ENCODE measurements at regions not wholly inside any gene's neighbourhood (a gene's known extent, or its start where the extent isn't known, plus 50 kb on each side); places are given as distances from the start of the nearest gene placed in this dataset.
"Not testable (repeated sequence)": the region's sequence is repeated elsewhere in the genome, so short reads cannot be mapped to it uniquely, and the experiment has no call there.

GRCh38 chr5:172534229-172535107 is 80.1 kb upstream of the SH3PXD2B start:
- DNase-seq, result no peak
- no peak for TF ChIP-seq CTCF (IDR thresholded peaks at IDR 0.05 in 4 of 5, conservative IDR thresholded peaks at IDR 0.05 in 1 of 5)
- TF ChIP-seq POLR2A (IDR thresholded peaks at IDR 0.05), result no peak
- intact Hi-C loops (cut with DNase I; ENCODE audit: low total_unique reads) (no loop called here), in situ Hi-C loops (cut with MboI; ENCODE audit: low sequenced_read_pairs in 4 of 4) (no loop called here)
- H3K4me1 ChIP-seq, result peaks cover 5 to 41% of the 10 kb centered on the region in 2 donors
- no peak overlapping the region for H3K4me3 ChIP-seq
- H3K36me3 ChIP-seq, result no peaks in the 10 kb centered on the region
- peak overlapping the region; percentile 24 to 74 (median 70) for H3K27ac ChIP-seq
- no peaks in the 10 kb centered on the region for H3K9me3 ChIP-seq
- peak; percentile 40 to 85 for ATAC-seq
- H3K27me3 ChIP-seq, result no peaks in the 10 kb centered on the region

GRCh38 chr5:172533399-172534228 is 79.3 kb upstream of the SH3PXD2B start:
- peak overlapping the region; percentile 34 to 74 (median 70) for H3K27ac ChIP-seq
- H3K4me3 ChIP-seq, result no peak overlapping the region
- H3K9me3 ChIP-seq, result no peaks in the 10 kb centered on the region
- ATAC-seq (peak; percentile 72 to 88), DNase-seq (peak in 1 of 2 donors; percentile 40)
- no peaks in the 10 kb centered on the region for H3K27me3 ChIP-seq
- intact Hi-C loops (cut with DNase I; ENCODE audit: low total_unique reads), result no loop called here
- H3K36me3 ChIP-seq, result no peaks in the 10 kb centered on the region
- in situ Hi-C loops (cut with MboI; ENCODE audit: low sequenced_read_pairs in 4 of 4), result no loop called here
- TF ChIP-seq CTCF (IDR thresholded peaks at IDR 0.05 in 4 of 5, conservative IDR thresholded peaks at IDR 0.05 in 1 of 5) (no peak), POLR2A (IDR thresholded peaks at IDR 0.05) (no peak)
- H3K4me1 ChIP-seq, result peaks cover 5 to 41% of the 10 kb centered on the region in 2 donors

- peaks cover 5 to 41% of the 10 kb centered on the region in 2 donors for H3K4me1 ChIP-seq
- intact Hi-C loops (cut with DNase I; ENCODE audit: low total_unique reads) (no loop called here), in situ Hi-C loops (cut with MboI; ENCODE audit: low sequenced_read_pairs in 4 of 4) (no loop called here)
- H3K27me3 ChIP-seq, result no peaks in the 10 kb centered on the region
- no peaks in the 10 kb centered on the region for H3K36me3 ChIP-seq
- H3K9me3 ChIP-seq, result no peaks in the 10 kb centered on the region
- no peak for TF ChIP-seq POLR2A (IDR thresholded peaks at IDR 0.05)
- DNase-seq (no peak), ATAC-seq (no peak)
- no peak overlapping the region for H3K4me3 ChIP-seq
- peak overlapping the region in 2 of 4 donors; percentile 71 to 74 for H3K27ac ChIP-seq
Measured at GRCh38 chr5:172533058-172533398, 78.7 kb upstream of the SH3PXD2B start.

- ATAC-seq; intact Hi-C loops (cut with DNase I; ENCODE audit: low total_unique reads); DNase-seq; H3K36me3 ChIP-seq; in situ Hi-C loops (cut with MboI; ENCODE audit: low sequenced_read_pairs in 4 of 4); H3K4me3 ChIP-seq; H3K9me3 ChIP-seq; H3K27me3 ChIP-seq: not testable (repeated sequence)
- Histone ChIP-seq H3K27ac (peak overlapping the region in 1 of 4 donors; percentile 74), H3K4me1 (peaks cover 5 to 41% of the 10 kb centered on the region in 2 donors)
Measured at GRCh38 chr5:172532439-172532838, 78.1 kb upstream of the SH3PXD2B start.

GRCh38 chr5:172531704-172532026 is 77.3 kb upstream of the SH3PXD2B start:
- Histone ChIP-seq H3K27ac (peak overlapping the region in 2 of 4 donors; percentile 7 to 56), H3K36me3 (no peaks in the 10 kb centered on the region), H3K4me1 (peaks cover 5 to 41% of the 10 kb centered on the region in 2 donors), H3K27me3 (no peaks in the 10 kb centered on the region), H3K9me3 (no peaks in the 10 kb centered on the region), H3K4me3 (no peak overlapping the region)
- DNase-seq (no peak), ATAC-seq (no peak)
- no peak for TF ChIP-seq CTCF (IDR thresholded peaks at IDR 0.05 in 4 of 5, conservative IDR thresholded peaks at IDR 0.05 in 1 of 5)
- no peak for TF ChIP-seq POLR2A (IDR thresholded peaks at IDR 0.05)
- in situ Hi-C loops (cut with MboI; ENCODE audit: low sequenced_read_pairs in 4 of 4), result no loop called here
- intact Hi-C loops (cut with DNase I; ENCODE audit: low total_unique reads), result no loop called here

Data from gastrocnemius medialis (tissue), 4 donors.